SU-DHL-6 (cell line): ENCODE measurements at regions not wholly inside any gene's neighbourhood (a gene's known extent, or its start where the extent isn't known, plus 50 kb on each side); places are given as distances from the start of the nearest gene placed in this dataset.

ENCODE experiments used
- H2AFZ ChIP-seq: fragments of 200-600 bp; sonication (generic); 2 replicates; pipeline ENCODE4 v1.6.1; 2014; ENCODE audit warnings: low read depth, mild to moderate bottlenecking, moderate library complexity, mixed read lengths, antibody characterized with exemption, low read length; ENCODE audit not compliant: severe bottlenecking
- H3F3A ChIP-seq: fragments of 200-600 bp; shearing (Covaris generic); 2 replicates; pipeline ENCODE4 v1.6.0; 2016; ENCODE audit warnings: antibody characterized with exemption, mild to moderate bottlenecking; ENCODE audit not compliant: insufficient read depth
- H3K27ac ChIP-seq: fragments of 200-600 bp; sonication (generic); 2 replicates; pipeline ENCODE4 v1.5.1; 2016; ENCODE audit warnings: low read depth, mild to moderate bottlenecking, low read length, moderate library complexity, mixed read lengths
- H3K27me3 ChIP-seq: fragments of 200-600 bp; sonication (generic), shearing (Covaris generic); 2 replicates; pipeline ENCODE4 v1.6.0; 2014; ENCODE audit warnings: mild to moderate bottlenecking, low read length
- H3K36me3 ChIP-seq: fragments of 200-600 bp; sonication (generic); 2 replicates; pipeline ENCODE4 v1.6.1; 2014; ENCODE audit warnings: mild to moderate bottlenecking, low read length, mixed read lengths
- H3K4me2 ChIP-seq: fragments of 300-600, 200-600 bp; shearing (Covaris generic), sonication (generic); 2 replicates; pipeline ENCODE4 v1.6.0; 2014; ENCODE audit warnings: low read length, low read depth, mild to moderate bottlenecking; ENCODE audit not compliant: poor library complexity, severe bottlenecking
- H3K4me3 ChIP-seq: fragments of 200-600 bp; sonication (generic); 2 replicates; pipeline ENCODE4 v1.5.1; 2014; ENCODE audit warnings: antibody characterized with exemption, low read length, mild to moderate bottlenecking, mixed read lengths; ENCODE audit not compliant: insufficient read depth, poor library complexity, severe bottlenecking
- H3K79me2 ChIP-seq: fragments of 200-600 bp; sonication (generic); 2 replicates; pipeline ENCODE4 v1.6.1; 2014; ENCODE audit warnings: mild to moderate bottlenecking, low read length, moderate library complexity; ENCODE audit not compliant: insufficient read depth
- H3K9ac ChIP-seq: fragments of 200-600 bp; sonication (generic); 2 replicates; pipeline ENCODE4 v1.7.0; 2014; ENCODE audit warnings: mild to moderate bottlenecking, low read length
- H3K9me2 ChIP-seq: fragments of 200-600 bp; sonication (generic); replicated peaks from 2 replicates; pipeline ENCODE4 v1.6.1; 2014; ENCODE audit warnings: low read length; ENCODE audit not compliant: insufficient read depth
- H3K9me3 ChIP-seq: fragments of 200-600 bp; sonication (generic); 2 replicates; pipeline ENCODE4 v1.6.1; 2014; ENCODE audit warnings: low read length, mixed read lengths; ENCODE audit not compliant: insufficient read depth
- H4K20me1 ChIP-seq: fragments of 200-600 bp; sonication (generic); 2 replicates; pipeline ENCODE4 v1.6.1; 2014; ENCODE audit warnings: low read depth, mild to moderate bottlenecking, antibody characterized with exemption, low read length, moderate library complexity, mixed read lengths
- EZH2phosphoT487 ChIP-seq: fragments of 200-600 bp; sonication (generic), shearing (Covaris generic); conservative IDR thresholded peaks from 2 replicates; pipeline ENCODE4 v1.6.1; 2018; ENCODE audit warnings: mild to moderate bottlenecking, antibody characterized with exemption, low read length, moderate library complexity, mixed read lengths
- TF ChIP-seq, protein P1 (sequence below): fragments of 200-600 bp; sonication (generic); IDR thresholded peaks from one replicate; pipeline ENCODE4 v1.5.1; 2017; ENCODE audit warnings: antibody characterized with exemption, mild to moderate bottlenecking, low read length, moderate library complexity; ENCODE audit not compliant: insufficient read depth, poor library complexity, severe bottlenecking

DNA sequence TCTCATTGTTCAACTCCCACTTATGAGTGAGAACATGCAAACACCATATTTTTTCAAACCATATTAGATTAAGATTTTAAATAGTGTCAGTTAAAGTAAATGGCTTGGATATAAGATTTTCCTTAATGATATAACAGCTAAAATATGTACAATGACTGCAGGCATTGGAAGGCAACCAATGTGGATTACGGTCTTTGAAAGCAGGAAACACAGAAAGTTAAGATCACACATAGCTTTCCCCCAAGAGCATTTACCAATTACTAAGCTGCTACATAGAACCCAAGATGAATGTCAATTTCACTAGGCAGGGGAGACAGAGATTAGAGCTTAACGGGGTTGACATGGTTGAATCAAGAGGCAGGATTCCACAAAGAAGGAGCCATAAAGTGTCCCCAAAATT lies 173.2 kb upstream of the TRPC4 start:
- Histone ChIP-seq H3K79me2 (no peaks in the 10 kb centered on the region), H3K9ac (no peak overlapping the region), H4K20me1 (no peaks in the 10 kb centered on the region), H3K4me2 (no peak overlapping the region), H3F3A (no peaks in the 10 kb centered on the region), H3K4me3 (no peak overlapping the region), H3K9me3 (no peaks in the 10 kb centered on the region), H3K27me3 (no peaks in the 10 kb centered on the region), H3K36me3 (no peaks in the 10 kb centered on the region), H2AFZ (no peak overlapping the region), H3K27ac (no peak overlapping the region), H3K9me2 (no peaks in the 10 kb centered on the region)
- TF ChIP-seq EZH2phosphoT487: no peak
- TF ChIP-seq, protein P1, sequence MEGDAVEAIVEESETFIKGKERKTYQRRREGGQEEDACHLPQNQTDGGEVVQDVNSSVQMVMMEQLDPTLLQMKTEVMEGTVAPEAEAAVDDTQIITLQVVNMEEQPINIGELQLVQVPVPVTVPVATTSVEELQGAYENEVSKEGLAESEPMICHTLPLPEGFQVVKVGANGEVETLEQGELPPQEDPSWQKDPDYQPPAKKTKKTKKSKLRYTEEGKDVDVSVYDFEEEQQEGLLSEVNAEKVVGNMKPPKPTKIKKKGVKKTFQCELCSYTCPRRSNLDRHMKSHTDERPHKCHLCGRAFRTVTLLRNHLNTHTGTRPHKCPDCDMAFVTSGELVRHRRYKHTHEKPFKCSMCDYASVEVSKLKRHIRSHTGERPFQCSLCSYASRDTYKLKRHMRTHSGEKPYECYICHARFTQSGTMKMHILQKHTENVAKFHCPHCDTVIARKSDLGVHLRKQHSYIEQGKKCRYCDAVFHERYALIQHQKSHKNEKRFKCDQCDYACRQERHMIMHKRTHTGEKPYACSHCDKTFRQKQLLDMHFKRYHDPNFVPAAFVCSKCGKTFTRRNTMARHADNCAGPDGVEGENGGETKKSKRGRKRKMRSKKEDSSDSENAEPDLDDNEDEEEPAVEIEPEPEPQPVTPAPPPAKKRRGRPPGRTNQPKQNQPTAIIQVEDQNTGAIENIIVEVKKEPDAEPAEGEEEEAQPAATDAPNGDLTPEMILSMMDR: no peak

DNA sequence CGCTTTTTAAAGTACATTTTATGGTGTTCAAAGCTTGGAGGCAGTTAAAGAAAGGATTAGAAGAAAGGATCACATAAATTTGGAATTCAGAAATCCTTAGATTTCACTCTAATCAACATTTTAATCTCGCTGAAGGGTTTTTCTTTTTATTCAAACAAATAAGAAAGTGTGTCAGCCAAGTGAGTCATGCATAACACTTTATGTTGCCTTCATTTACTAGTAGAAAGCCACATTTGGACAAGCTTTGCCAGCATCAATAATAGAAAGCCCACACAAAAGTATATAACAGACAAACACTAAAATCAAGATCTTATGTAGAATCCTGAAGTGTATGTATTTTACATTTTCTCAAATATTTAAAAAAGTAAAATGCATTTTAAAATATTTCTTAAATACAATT lies 154.9 kb upstream of the TRPC4 start:
- Histone ChIP-seq H3F3A (no peaks in the 10 kb centered on the region), H3K9me2 (no peaks in the 10 kb centered on the region), H3K9me3 (no peaks in the 10 kb centered on the region), H3K79me2 (no peaks in the 10 kb centered on the region), H3K27me3 (no peaks in the 10 kb centered on the region), H3K4me3 (no peak overlapping the region), H3K4me2 (no peak overlapping the region), H2AFZ (no peak overlapping the region), H3K27ac (no peak overlapping the region), H3K36me3 (no peaks in the 10 kb centered on the region), H4K20me1 (no peaks in the 10 kb centered on the region), H3K9ac (no peak overlapping the region)
- TF ChIP-seq, protein P1: no peak
- no peak for TF ChIP-seq EZH2phosphoT487

DNA sequence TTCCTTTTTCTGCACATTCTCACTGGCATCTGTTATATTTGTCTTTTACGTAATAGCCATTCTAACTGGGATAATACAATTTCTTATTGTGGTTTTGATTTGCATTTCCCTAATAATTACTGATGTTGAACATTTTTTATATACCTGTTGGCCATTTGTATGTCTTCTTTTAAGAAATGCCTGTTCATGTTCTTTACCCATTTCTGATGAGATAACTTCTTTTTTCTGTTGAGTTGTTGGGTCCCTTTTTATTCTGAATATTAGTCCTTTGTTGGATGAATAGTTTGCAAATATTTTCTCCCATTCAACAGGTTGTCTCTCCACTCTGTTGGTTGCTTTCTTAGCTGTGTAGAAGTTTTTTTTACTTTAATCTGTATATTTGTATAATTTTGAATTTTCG lies 147.7 kb upstream of the TRPC4 start:
- Histone ChIP-seq H3K4me3 (no peak overlapping the region), H3K27ac (no peak overlapping the region), H3K79me2 (no peaks in the 10 kb centered on the region), H4K20me1 (no peaks in the 10 kb centered on the region), H2AFZ (no peak overlapping the region), H3K27me3 (no peaks in the 10 kb centered on the region), H3K9ac (no peak overlapping the region), H3F3A (no peaks in the 10 kb centered on the region), H3K36me3 (no peaks in the 10 kb centered on the region), H3K9me3 (no peaks in the 10 kb centered on the region), H3K9me2 (no peaks in the 10 kb centered on the region), H3K4me2 (no peak overlapping the region)
- TF ChIP-seq, protein P1: no peak
- TF ChIP-seq EZH2phosphoT487: no peak

DNA sequence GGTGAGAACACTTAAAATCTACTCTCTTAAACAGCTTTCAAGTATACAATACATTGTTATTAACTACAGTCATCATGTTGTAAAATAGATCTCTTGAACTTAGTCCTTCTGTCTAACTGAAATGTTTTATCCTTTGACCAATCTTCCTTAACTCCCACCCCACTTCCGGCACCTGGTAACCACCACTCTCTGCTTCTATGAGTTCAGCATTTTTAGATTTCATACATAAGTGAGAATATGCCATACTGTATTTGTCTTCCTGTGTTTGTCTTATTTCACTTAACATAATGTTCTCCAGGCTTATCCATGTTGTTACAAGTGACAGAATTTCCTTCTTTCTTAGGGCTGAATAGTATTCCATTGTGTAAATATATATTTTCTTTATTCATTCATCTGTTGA lies 144.1 kb upstream of the TRPC4 start:
- TF ChIP-seq, protein P1: no peak
- no peak for TF ChIP-seq EZH2phosphoT487

More for the DNA sequence above, 144.1 kb upstream of the TRPC4 start:
- Histone ChIP-seq H3K36me3 (no peaks in the 10 kb centered on the region), H4K20me1 (no peaks in the 10 kb centered on the region), H3K27ac (no peak overlapping the region), H3K27me3 (no peaks in the 10 kb centered on the region), H3K4me3 (no peak overlapping the region), H3K79me2 (no peaks in the 10 kb centered on the region), H3K9ac (no peak overlapping the region), H3K9me2 (no peaks in the 10 kb centered on the region), H3K9me3 (no peaks in the 10 kb centered on the region), H2AFZ (no peak overlapping the region), H3K4me2 (no peak overlapping the region), H3F3A (no peaks in the 10 kb centered on the region)
